ENCODE measurements at regions not wholly inside any gene's neighbourhood (a gene's known extent, or its start where the extent isn't known, plus 50 kb on each side); places are given as distances from the start of the nearest gene placed in this dataset.

DNA sequence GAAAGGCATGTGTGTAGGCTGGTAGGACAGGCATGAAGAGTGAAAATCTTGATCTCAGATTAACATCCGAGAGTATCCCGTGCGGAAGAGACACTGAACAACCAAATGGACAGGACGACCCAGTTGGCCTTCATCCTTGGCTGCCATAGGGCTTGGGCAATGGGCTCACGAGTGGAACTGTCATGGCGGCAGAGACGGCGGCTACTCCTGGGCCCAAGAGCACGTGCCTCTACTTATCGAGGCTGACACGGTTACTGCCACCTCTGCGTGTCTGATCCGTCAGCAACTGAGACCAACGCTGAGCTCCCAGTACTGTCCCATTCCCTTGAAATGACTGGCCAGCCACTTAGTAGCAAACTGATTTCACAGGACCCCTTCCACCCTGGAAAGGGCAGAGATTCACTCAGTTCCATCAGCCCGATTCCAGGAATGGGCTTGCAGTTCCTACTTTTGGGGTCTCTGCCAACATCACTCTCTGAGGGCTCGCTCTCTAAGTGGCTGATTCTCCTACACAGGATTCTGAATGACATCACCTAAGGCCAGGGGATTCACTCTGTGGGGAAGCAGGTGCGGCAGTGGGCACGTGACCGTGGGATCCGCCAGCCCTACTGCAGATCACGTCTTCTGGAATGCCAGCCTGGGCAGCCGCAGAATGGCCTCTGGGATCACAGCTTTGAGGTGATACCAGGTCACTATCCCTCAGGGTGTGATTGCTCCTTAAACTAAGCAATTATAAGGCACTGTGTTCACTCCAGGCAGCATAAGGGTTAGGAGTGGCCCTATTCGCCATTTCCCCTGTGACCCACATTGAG is 97.8 kb downstream of the RPS6KA4 start:
- DNase-seq (ENCODE audit: extremely low read depth, low read depth, low spot score), result no peak

DNA sequence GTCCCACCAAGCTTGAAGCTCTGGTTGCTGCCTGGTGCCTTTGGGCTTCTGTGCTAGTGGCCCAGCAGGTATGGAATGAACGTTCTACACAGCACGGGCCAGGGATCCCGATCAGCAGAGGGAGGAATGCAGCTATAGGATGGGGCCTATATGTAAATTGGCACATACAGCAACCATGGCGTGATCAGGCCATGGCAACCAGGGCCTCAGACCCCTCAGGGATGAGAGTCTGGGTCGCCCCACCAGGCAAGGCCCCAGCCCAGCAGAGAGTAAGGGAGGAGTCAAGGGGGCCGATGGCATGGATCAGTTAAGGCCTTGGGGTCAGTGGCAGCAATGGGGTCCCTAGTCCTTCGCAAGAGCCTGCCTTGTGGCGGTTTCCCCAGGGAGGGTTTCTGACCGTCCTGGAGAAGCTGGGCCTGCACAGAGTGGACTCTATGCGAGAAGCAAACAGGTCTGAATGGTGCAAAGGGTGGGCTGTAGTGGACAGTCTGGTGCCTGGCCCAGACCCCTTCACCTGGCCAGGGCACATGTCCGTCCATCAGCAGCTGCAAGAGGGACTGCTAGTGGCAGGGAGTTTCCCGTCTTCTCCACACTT is 98.2 kb upstream of the SLC22A11 start:
- DNase-seq (ENCODE audit: extremely low read depth, low read depth, low spot score), result no peak

- DNase-seq (ENCODE audit: extremely low read depth, low read depth, low spot score), result no peak
These were observed 96.7 kb upstream of the SLC22A11 start for GRCh38 chr11:64458997-64459396.

DNA sequence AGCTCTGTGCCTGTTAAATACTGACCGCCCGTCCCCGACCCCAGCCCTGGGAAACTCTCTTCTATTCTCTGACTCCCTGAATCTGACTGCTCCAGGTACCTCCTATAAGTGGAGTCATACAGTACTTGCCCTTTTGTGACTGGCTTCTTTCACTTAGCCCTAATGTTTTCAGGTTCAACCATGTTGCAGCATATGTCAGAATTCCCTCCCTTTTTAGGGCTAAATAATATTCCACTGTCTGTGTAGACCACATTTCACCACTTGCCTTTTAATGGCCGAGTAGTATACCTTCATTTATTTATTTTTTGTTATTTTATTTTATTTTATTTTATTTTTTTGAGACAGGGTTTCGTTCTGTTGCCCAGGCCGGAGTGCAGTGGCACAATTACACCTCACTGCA is 96.1 kb upstream of the SLC22A11 start:
- no peak for DNase-seq (ENCODE audit: extremely low read depth, low read depth, low spot score)

DNA sequence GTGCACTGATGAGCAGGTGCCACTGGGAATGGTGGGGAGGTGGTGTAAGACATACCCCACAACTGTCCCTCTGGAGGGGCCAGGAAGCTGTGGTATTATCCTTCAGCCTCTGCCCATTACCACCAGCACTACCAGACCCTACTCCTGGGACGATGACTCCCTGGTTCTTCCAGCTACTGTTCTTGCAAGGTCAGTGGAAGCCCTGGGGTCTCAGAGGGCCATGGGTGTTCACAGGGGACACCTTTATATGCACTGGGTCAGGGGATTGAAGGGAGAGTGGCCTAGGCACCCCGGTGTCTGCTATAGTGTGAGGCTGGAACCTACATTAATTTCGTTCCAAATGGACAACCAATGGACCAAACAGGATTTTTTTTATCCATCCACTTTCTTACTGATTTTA is 94.7 kb upstream of the SLC22A11 start:
- no peak for DNase-seq (ENCODE audit: extremely low read depth, low read depth, low spot score)

- no peak for DNase-seq (ENCODE audit: extremely low read depth, low read depth, low spot score)
These were observed 89.5 kb upstream of the SLC22A11 start for GRCh38 chr11:64466115-64466718.

DNA sequence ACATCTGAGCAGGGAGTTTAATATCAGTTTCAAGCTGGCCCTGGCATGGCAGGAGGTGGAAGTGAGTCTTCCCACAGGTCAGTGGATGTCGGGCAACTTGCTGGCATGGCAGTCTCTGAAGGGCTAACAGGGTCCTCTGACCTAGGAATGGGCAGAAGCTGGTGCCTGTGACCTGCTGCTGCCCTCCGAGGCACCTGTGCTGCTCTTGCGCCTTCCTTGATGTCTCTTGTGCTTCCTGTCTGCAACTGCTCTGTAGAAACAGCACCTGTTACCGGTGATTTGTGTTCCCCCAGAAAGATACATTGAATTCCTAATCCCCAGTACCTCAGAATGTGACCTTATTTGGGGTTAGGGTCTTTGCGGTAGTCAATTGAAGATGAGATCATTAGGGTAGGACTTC is 86.5 kb upstream of the SLC22A11 start:
- no peak for DNase-seq (ENCODE audit: extremely low read depth, low read depth, low spot score)

GRCh38 chr11:64472593-64473455 is 82.9 kb upstream of the SLC22A11 start:
- DNase-seq (ENCODE audit: extremely low read depth, low read depth, low spot score), result no peak

DNA sequence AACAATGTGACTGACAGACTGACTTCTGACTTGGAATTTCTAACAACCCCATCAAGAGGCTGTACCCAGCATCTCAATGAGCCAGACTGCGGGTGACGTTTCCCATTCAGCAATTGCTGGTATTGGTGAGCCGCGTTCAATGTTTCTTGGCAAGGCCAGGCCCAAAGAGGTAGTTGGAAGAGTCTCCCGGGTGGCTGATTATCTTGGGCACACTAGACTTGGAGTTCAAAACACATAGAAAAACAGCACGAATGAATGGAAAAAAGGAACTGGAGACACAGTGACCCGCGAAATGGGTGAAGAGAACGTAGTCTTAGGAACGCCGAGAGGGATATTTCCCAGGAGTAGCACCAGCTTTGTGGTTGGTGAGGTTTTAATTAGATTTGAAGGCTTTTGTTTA is 81.1 kb upstream of the SLC22A11 start:
- DNase-seq (ENCODE audit: extremely low read depth, low read depth, low spot score), result no peak

DNA sequence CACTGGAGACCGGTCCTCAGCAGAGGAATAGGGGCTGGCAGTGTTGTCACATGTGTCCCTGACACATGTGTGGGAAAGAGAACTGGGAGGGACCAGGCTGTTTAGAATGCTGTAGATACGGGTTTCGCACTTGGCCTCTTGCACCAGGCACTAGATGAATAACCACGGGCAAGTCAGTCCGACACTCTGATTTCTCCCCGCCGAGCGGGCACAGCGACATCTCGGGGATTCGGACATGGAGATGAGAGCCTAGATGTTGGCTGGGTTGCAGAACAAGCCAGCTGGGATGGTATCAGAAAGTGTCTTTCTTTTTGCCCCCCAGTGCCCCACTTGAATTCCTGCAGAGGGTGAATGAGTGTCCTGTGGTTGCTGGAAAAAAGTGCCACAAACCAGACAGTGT is 80.6 kb upstream of the SLC22A11 start:
- no peak for DNase-seq (ENCODE audit: extremely low read depth, low read depth, low spot score)

DNA sequence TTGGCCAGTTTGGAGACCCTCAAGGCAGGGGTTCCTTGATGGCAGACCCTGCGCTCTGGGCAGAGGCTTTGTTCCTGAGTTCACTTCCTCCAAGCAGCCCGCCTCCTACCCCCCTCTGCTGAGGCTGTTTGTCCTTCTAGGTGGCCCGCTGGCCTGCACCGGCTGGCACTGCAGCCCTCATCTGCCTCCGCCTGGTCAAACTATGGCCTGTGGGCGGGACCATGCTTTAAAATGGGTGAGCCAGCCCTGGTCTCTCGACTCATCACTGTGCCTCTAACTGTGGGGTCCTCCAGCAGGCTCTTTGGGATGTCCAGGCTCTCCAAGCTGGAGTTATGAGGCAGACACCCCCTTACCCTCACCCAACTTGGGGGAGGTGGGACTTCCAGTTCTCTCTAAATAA is 78.9 kb upstream of the SLC22A11 start:
- DNase-seq (ENCODE audit: extremely low read depth, low read depth, low spot score), result no peak

DNA sequence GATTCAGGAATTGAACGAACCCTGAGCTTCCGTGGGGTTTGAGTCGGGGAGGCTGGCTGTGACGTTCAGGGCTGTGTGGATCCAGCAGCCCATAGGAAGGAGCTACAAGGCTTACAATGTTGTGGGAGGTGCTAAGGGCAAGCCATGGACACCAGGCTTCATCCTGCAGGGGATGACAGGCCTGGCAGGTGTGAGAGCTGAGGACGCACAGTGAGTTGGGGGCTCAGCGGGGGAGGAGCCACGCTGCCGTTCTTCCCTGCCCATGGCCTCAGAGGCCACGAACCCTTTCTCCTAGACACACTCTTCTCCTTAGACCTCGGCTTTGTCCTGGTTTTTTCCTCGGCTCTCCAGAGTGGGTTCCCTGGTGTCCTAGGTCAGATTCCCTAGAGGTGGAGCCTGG is 78.1 kb upstream of the SLC22A11 start:
- DNase-seq (ENCODE audit: extremely low read depth, low read depth, low spot score), result no peak

- no peak for DNase-seq (ENCODE audit: extremely low read depth, low read depth, low spot score)
These were observed 73.2 kb upstream of the SLC22A11 start for GRCh38 chr11:64482588-64482987.

DNA sequence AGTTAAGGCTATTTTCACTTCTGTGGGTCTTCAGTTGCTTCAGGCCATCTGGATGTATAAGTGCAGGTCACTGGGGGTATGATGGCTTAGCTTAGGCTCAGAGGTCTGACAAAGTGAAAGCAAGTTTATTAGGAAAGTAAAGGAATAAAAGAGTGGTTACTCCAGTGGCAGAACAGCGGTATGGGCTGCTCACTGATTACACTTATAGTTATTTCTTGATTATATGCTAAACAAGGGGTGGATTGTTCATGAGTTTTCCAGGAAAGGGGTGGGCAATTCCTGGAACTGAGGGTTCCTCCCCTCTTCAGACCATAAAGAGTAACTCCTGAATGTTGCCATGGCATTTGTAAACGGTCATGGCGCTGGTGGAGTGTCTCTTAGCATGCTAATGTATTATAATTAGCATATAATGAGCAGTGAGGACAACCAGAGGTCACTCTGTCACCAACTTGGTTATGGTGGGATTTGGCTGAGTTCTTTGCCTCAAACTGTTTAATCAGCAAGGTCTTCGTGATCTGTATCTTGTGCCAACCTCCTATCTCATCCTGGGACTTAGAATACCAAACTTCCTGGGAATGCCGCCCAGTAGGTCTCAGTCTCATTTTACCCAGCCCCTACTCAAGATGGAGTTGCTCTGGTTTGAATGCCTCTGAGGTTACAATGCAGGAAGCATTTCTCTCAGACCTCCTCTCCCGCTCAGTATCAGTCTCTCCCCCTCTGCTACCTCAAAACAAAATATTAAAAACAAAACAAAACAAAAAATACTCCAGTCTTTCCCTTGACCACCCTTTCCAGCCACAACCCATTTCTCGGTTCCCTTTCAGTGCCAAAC is 71.3 kb upstream of the SLC22A11 start:
- no peak for DNase-seq (ENCODE audit: extremely low read depth, low read depth, low spot score)

DNA sequence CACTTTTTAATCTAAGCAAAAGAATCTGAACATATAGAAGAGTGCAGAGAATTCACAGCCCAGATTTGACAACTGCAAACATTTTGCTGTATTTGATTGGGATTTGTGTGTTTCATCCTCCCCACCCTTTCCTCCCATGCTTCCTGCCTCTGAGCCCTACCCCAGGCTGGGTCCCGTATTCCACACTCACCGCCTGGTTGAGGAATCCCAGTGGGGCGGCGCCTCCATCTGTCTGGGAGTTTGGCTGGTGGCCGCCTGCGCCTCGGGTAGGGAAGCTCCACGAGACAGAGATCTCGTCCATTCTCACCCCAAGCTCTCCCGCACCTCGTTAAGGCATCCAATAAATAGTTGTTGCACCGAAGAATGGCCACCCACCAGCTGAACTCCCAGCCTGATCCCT is 70.7 kb upstream of the SLC22A11 start:
- DNase-seq (ENCODE audit: extremely low read depth, low read depth, low spot score), result no peak

DNA sequence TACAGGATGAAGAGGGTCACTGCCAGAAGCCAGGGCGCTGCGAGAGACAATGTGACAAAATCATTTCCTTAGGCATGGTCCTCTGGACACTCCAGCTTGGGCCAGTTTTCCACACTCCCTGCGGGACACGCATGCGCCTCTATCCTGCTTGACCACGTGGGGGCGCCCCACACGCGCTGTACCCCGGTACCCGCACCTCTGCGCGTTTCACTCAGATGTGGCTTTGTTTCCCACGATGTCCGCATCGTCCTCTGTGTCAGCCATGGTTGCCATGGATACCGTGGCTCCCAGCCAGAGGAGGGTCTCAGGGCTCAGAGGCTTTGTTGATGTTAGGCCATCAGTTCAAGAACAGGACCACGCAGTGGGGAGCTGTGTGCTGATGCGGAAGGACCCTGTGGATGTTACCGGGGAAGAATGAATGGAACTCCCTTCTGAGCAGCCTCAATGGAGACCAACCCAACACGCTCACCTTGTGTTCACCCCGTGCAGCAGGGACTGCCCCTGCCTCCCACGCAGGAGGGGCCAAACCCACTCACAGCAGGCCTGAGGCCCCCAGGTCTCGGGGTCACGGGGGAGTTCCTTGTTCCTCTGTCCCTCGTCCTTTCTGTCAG is 65.8 kb upstream of the SLC22A11 start:
- DNase-seq (ENCODE audit: extremely low read depth, low read depth, low spot score), result peak; percentile 2

DNA sequence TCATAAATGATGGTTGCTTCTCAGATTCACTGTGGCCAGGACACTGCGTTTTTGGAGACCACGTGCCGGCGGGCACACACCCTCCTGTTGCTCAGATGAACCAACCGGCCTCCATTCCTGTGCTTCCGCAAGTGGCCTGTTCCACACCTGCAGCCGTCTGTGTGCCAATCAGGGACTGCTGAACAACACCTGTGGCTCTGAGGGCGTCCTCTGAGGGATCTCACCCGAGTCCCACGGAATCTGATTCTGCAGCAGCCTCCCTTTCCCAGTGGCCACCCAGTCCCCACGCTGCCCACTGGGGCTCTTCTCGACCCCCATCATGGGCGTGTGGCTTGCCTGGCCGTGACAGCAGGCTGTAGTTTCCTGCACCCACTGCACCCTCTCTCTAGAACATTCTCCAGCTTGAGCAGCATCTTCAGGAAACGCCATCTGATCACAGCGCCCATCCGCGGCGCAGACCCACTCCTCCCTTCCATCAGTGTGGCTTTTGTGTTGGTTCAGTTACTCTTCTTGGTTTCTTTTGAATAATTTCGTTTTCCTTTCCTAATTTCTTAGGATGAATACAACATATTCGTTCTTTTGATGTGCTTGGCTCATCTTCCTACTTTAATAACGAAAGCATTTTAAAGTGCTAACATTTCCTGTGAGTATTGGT is 65.1 kb upstream of the SLC22A11 start:
- DNase-seq (ENCODE audit: extremely low read depth, low read depth, low spot score), result no peak

- no peak for DNase-seq (ENCODE audit: extremely low read depth, low read depth, low spot score)
These were observed 63.2 kb upstream of the SLC22A11 start for GRCh38 chr11:64492561-64492960.

DNA sequence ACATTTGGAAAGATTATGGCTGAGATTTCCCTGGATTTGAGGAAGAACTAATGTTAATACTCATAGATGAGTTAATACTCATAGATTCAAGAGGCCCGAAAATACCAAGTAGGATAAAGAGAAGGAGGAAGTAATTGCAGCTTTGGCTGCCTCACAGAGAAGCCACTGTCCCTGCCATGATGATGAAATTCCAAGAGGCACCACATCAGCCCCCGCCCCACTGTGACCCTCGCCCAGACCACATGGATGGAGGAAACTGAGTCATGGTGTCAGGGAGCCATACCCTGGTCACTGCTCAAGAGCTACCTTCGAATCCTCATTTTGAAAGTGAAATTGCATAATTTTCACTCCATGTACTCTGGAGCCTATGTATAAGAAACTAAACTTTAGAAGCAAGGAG is 57.6 kb upstream of the SLC22A11 start:
- DNase-seq (ENCODE audit: extremely low read depth, low read depth, low spot score), result no peak

Measured in glomerular endothelial cell (primary cell).